ENCODE measurements at regions not wholly inside any gene's neighbourhood (a gene's known extent, or its start where the extent isn't known, plus 50 kb on each side); places are given as distances from the start of the nearest gene placed in this dataset.

- TF ChIP-seq YY1 (IDR thresholded peaks at IDR 0.05; ENCODE audit: insufficient read depth, insufficient read length) (no peak), SUZ12 (IDR thresholded peaks at IDR 0.05; ENCODE audit: extremely low read depth, insufficient read depth, insufficient read length) (no peak), ZNF274 (IDR thresholded peaks at IDR 0.05; ENCODE audit: low read depth, low read length) (no peak)
Observed at GRCh38 chr3:109921509-109921908, 584.2 kb upstream of the DPPA4 start.

Measured in NT2/D1 (cell line).